Right atrium auricular region (tissue), 2 donors: ENCODE measurements at regions not wholly inside any gene's neighbourhood (a gene's known extent, or its start where the extent isn't known, plus 50 kb on each side); places are given as distances from the start of the nearest gene placed in this dataset.

Source experiments
- DNase-seq: peaks from one replicate; pipeline ENCODE4 v3.0.0-alpha.2; 2019; ENCODE audit warnings: low spot score
- H3K27ac ChIP-seq, 2 donors: fragments of 200-600 bp; sonication (generic); 1 replicate in 1 of 2; 2 replicates in 1 of 2; pipeline ENCODE4 v1.5.1; 2016 to 2019
- H3K27me3 ChIP-seq, 2 donors: fragments of 200-600 bp; sonication (generic); one replicate each; pipeline versions ENCODE4 v1.5.1 to v1.6.0; 2017 to 2019
- H3K36me3 ChIP-seq: fragments of 200-600 bp; sonication (generic); one replicate; pipeline ENCODE4 v1.5.1; 2016
- H3K4me1 ChIP-seq, 2 donors: fragments of 200-600 bp; sonication (generic); one replicate each; pipeline versions ENCODE4 v1.5.1 to v1.6.0; 2017 to 2019
- H3K4me3 ChIP-seq, 2 donors: fragments of 200-600 bp; sonication (generic); 1 replicate in 1 of 2; 2 replicates in 1 of 2; pipeline ENCODE4 v1.5.1; 2017 to 2019; ENCODE audit warnings: mild to moderate bottlenecking in 1 of 2, moderate library complexity in 1 of 2
- H3K9me3 ChIP-seq, 2 donors: fragments of 200-600 bp; sonication (generic); one replicate each; pipeline ENCODE4 v1.5.1; 2019
- CTCF ChIP-seq, 2 donors: fragments of 200-600 bp; sonication (generic); IDR thresholded peaks; one replicate each; pipeline ENCODE4 v1.5.1; 2019; ENCODE audit warnings: antibody characterized with exemption in 2 of 2

GRCh38 chr18:72692086-72692485, 147.9 kb upstream of the CBLN2 start:
- H3K36me3 ChIP-seq = no peaks in the 10 kb centered on the region
- no peaks in the 10 kb centered on the region for H3K9me3 ChIP-seq
- no peak overlapping the region for H3K4me3 ChIP-seq
- peaks cover 0 to 9% of the 10 kb centered on the region in 2 donors for H3K4me1 ChIP-seq
- DNase-seq = no peak
- no peaks in the 10 kb centered on the region for H3K27me3 ChIP-seq
- TF ChIP-seq CTCF (IDR thresholded peaks at IDR 0.05) = no peak
- H3K27ac ChIP-seq = no peak overlapping the region

- Histone ChIP-seq H3K4me1 (peaks cover 0 to 8% of the 10 kb centered on the region in 2 donors), H3K36me3 (no peaks in the 10 kb centered on the region), H3K9me3 (no peaks in the 10 kb centered on the region), H3K4me3 (no peak overlapping the region), H3K27ac (no peak overlapping the region), H3K27me3 (no peaks in the 10 kb centered on the region)
- DNase-seq = no peak
- TF ChIP-seq CTCF (IDR thresholded peaks at IDR 0.05) = no peak
These were observed 143.6 kb upstream of the CBLN2 start for GRCh38 chr18:72687736-72688135.

DNA sequence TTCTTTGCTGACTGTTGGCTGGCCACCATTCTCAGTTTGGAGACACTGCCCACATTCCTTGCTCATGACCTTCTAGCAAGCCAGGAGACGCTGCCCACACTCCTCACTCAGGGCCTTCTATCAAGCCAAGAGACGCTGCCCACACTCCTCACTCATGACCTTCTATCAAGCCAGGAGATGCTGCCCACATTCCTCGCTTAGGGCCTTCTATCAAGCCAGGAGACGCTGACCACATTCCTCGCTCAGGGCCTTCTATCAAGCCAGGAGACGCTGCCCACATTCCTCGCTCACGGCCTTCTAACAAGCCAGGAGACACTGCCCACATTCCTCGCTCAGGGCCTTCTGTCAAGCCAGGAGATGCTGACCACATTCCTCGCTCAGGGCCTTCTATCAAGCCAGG, 131.3 kb upstream of the CBLN2 start:
- TF ChIP-seq CTCF (IDR thresholded peaks at IDR 0.05) = no peak
- Histone ChIP-seq H3K36me3 (no peaks in the 10 kb centered on the region), H3K27ac (no peak overlapping the region), H3K9me3 (no peaks in the 10 kb centered on the region), H3K27me3 (no peaks in the 10 kb centered on the region), H3K4me1 (no peaks in the 10 kb centered on the region), H3K4me3 (no peak overlapping the region)
- DNase-seq = no peak

DNA sequence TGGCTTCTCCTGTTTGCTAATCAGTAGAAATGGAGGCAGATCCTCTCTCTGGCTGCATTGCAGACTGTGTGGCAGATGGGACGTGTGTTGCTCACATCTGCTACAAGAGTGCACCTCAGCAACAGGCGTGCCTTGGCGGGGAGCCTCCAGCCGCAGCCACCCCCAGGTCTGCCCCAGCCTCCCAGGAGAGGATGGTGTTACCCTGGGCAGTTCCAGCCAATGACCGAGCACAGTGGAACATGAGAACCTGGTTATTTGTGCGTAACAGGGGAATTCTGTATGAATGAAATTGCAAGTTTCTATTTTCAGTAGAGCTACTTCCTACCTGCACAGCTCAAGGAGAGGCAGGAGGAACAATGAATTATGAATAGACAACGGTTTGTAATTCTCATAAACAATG, 130.6 kb upstream of the CBLN2 start:
- Histone ChIP-seq H3K27me3 (no peaks in the 10 kb centered on the region), H3K27ac (no peak overlapping the region), H3K4me1 (no peaks in the 10 kb centered on the region), H3K4me3 (no peak overlapping the region), H3K36me3 (no peaks in the 10 kb centered on the region), H3K9me3 (no peaks in the 10 kb centered on the region)
- DNase-seq = no peak
- TF ChIP-seq CTCF (IDR thresholded peaks at IDR 0.05) = no peak

DNA sequence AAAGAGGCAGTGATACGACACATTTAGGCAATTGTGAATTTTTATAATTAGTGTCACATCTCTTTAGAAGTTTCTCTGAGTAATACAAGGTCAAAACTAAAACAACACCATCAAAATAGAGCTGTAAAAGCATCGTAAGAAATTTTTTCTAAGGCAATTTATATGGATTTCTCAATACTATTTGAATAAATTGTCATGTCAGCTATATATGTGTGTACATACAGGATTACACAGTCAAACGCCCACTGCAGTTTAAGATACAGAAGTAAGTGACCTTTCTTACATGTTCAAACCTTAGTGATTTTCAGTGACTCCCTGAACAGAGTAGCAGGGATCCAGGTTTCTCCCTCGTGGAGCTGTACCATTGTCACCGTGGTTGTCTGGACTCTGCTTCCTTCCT, 129.1 kb upstream of the CBLN2 start:
- Histone ChIP-seq H3K4me3 (no peak overlapping the region), H3K27me3 (no peaks in the 10 kb centered on the region), H3K4me1 (no peaks in the 10 kb centered on the region), H3K27ac (no peak overlapping the region), H3K9me3 (no peaks in the 10 kb centered on the region), H3K36me3 (no peaks in the 10 kb centered on the region)
- no peak for TF ChIP-seq CTCF (IDR thresholded peaks at IDR 0.05)
- no peak for DNase-seq

DNA sequence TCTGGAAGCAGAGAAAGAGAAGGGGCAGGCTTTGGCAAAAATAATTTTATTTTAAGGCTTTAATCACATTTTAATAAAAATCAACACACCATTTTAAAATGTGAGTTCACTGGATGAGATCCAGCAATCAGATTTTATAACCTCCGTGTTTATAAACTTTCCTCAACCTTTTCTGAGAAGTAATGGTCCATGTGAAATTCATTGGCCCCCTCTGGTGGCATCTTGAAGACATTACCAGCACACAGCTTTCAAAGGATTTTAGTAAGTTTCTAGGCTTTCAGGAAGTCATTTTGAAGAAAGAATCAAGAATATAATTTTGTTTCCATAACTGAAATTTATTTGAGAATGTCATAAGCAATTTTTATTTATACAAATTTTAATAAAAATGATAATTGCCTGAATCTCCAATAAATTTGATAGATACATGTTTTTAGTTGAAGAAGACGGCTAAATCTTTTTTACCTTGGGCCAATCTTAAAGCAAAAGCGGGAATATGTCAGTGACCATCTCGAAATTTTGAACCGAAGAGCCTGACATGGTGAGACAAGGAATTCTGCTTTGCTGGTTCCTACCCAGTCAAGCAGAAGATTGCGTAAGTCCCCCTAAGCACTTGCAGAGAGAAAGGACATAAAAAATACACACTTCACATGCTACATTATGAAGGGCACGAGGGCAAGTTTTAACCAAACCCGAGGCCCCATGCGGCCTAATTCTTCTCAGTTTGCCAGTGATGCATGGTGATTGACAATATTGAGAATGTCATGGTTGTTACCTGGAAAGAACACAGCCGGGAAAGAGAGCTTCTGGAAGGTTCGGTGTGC, 128.4 kb upstream of the CBLN2 start:
- Histone ChIP-seq H3K4me3 (no peak overlapping the region), H3K27ac (no peak overlapping the region), H3K27me3 (no peaks in the 10 kb centered on the region), H3K36me3 (no peaks in the 10 kb centered on the region), H3K9me3 (no peaks in the 10 kb centered on the region), H3K4me1 (no peaks in the 10 kb centered on the region)
- no peak for DNase-seq
- peak; percentile 44 to 68 for TF ChIP-seq CTCF (IDR thresholded peaks at IDR 0.05)
